WTC11 (cell line): ENCODE measurements at regions not wholly inside any gene's neighbourhood (a gene's known extent, or its start where the extent isn't known, plus 50 kb on each side); places are given as distances from the start of the nearest gene placed in this dataset.
"Not testable (repeated sequence)": the region's sequence is repeated elsewhere in the genome, so short reads cannot be mapped to it uniquely, and the experiment has no call there.

ENCODE experiments used
- ATAC-seq: fragments of 200-7000 bp; cut with Tn5 transposase; 2 replicates; pipeline ENCODE4 v1.10.0; 2021; ENCODE audit warnings: mild to moderate bottlenecking, moderate library complexity
- CTCF ChIA-PET: fragments of 300-600 bp; sonication (Branson Sonifier 250); formaldehyde crosslinking; loops from one replicate; lab custom pipeline; 2021; ENCODE audit warnings: antibody characterized with exemption; lab: Charles Lee
- POLR2A ChIA-PET: fragments of 350-600 bp; sonication (Branson Sonifier 250); formaldehyde crosslinking; loops from one replicate; lab custom pipeline; 2021; ENCODE audit warnings: antibody characterized with exemption; lab: Charles Lee
- DNase-seq: peaks from one replicate; pipeline ENCODE4 v3.0.0; 2021; ENCODE audit warnings: low spot score
- H3K27ac Mint-ChIP-seq: 2 replicates; pipeline ENCODE4 v1.8.0; 2021; ENCODE audit warnings: mixed read lengths
- H3K27me3 Mint-ChIP-seq: 2 replicates; pipeline ENCODE4 v1.8.0; 2021; ENCODE audit warnings: low read depth, mild to moderate bottlenecking, moderate library complexity, mixed read lengths
- H3K36me3 Mint-ChIP-seq: 2 replicates; pipeline ENCODE4 v1.8.0; 2021; ENCODE audit warnings: mixed read lengths
- H3K4me1 Mint-ChIP-seq: 2 replicates; pipeline ENCODE4 v1.8.0; 2022; ENCODE audit warnings: mixed read lengths
- H3K4me3 Mint-ChIP-seq: 2 replicates; pipeline ENCODE4 v1.8.0; 2021; ENCODE audit warnings: mild to moderate bottlenecking, moderate library complexity, mixed read lengths
- H3K9me3 Mint-ChIP-seq: 2 replicates; pipeline ENCODE4 v1.8.0; 2021; ENCODE audit warnings: mixed read lengths
- CBFB ChIP-seq: sonication (generic); formaldehyde crosslinking; IDR thresholded peaks from 2 replicates; pipeline ENCODE4 v1.8.1; 2022; ENCODE audit warnings: mild to moderate bottlenecking, low read depth, missing genetic modification reagents
- ERG ChIP-seq: fragments of 250-450 bp; sonication (Bioruptor Pico); IDR thresholded peaks from 2 replicates; pipeline ENCODE4 v1.8.0; 2021; ENCODE audit warnings: mild to moderate bottlenecking
- ETV6 ChIP-seq: sonication (generic); formaldehyde crosslinking; IDR thresholded peaks from 2 replicates; pipeline ENCODE4 v1.8.1; 2022; ENCODE audit warnings: mild to moderate bottlenecking, missing genetic modification reagents
- FOXJ3 ChIP-seq: sonication (generic); formaldehyde crosslinking; IDR thresholded peaks from 2 replicates; pipeline ENCODE4 v1.9.0; 2021; ENCODE audit warnings: missing genetic modification reagents, mild to moderate bottlenecking, borderline replicate concordance
- GRHL2 ChIP-seq: fragments of 250-450 bp; sonication (Bioruptor Pico); IDR thresholded peaks from 2 replicates; pipeline ENCODE4 v1.8.0; 2022; ENCODE audit warnings: mild to moderate bottlenecking, moderate library complexity; ENCODE audit not compliant: insufficient replicate concordance, severe bottlenecking
- MLX ChIP-seq: sonication (generic); formaldehyde crosslinking; IDR thresholded peaks from 2 replicates; pipeline ENCODE4 v1.8.1; 2023; ENCODE audit warnings: mild to moderate bottlenecking, missing genetic modification reagents, moderate library complexity
- MYBL2 ChIP-seq: sonication (generic); formaldehyde crosslinking; IDR thresholded peaks from 2 replicates; pipeline ENCODE4 v1.8.1; 2023; ENCODE audit warnings: mild to moderate bottlenecking, moderate library complexity, missing genetic modification reagents
- PREB ChIP-seq: sonication (generic); formaldehyde crosslinking; IDR thresholded peaks from 2 replicates; pipeline ENCODE4 v1.8.1; 2022; ENCODE audit warnings: mild to moderate bottlenecking, missing genetic modification reagents, moderate library complexity, borderline replicate concordance
- PRRX2 ChIP-seq: fragments of 250-450 bp; sonication (Bioruptor Pico); IDR thresholded peaks from 2 replicates; pipeline ENCODE4 v1.8.0; 2021; ENCODE audit warnings: mild to moderate bottlenecking
- RELA ChIP-seq: sonication (generic); formaldehyde crosslinking; IDR thresholded peaks from 2 replicates; pipeline ENCODE4 v1.8.1; 2022; ENCODE audit warnings: missing genetic modification reagents, mild to moderate bottlenecking, borderline replicate concordance
- SMAD3 ChIP-seq: sonication (generic); formaldehyde crosslinking; IDR thresholded peaks from 2 replicates; pipeline ENCODE4 v1.8.0; 2022; ENCODE audit warnings: missing genetic modification reagents, mild to moderate bottlenecking, borderline replicate concordance
- ZNF263 ChIP-seq: sonication (generic); formaldehyde crosslinking; IDR thresholded peaks from 2 replicates; pipeline ENCODE4 v1.8.1; 2022; ENCODE audit warnings: low read depth, mild to moderate bottlenecking, moderate library complexity, missing genetic modification reagents
- ZNF423 ChIP-seq: fragments of 250-450 bp; sonication (Bioruptor Pico); IDR thresholded peaks from 2 replicates; pipeline ENCODE4 v2.1.2; 2022; ENCODE audit warnings: mild to moderate bottlenecking, moderate library complexity
- ZNF532 ChIP-seq: fragments of 250-450 bp; sonication (Bioruptor Pico); IDR thresholded peaks from 2 replicates; pipeline ENCODE4 v1.9.0; 2021; ENCODE audit warnings: mild to moderate bottlenecking, borderline replicate concordance
- TF ChIP-seq, protein P1 (sequence below): sonication (generic); formaldehyde crosslinking; IDR thresholded peaks from 2 replicates; pipeline ENCODE4 v1.8.1; 2023; ENCODE audit warnings: mild to moderate bottlenecking, missing genetic modification reagents, borderline replicate concordance
- TF ChIP-seq, protein P2 (sequence below): sonication (generic); formaldehyde crosslinking; IDR thresholded peaks from 2 replicates; pipeline ENCODE4 v1.8.0; 2022; ENCODE audit warnings: mild to moderate bottlenecking, missing genetic modification reagents

- no peak for TF ChIP-seq GRHL2
- no peak for TF ChIP-seq ZNF532 (CRISPR knock-in tag)
- TF ChIP-seq, protein P1, sequence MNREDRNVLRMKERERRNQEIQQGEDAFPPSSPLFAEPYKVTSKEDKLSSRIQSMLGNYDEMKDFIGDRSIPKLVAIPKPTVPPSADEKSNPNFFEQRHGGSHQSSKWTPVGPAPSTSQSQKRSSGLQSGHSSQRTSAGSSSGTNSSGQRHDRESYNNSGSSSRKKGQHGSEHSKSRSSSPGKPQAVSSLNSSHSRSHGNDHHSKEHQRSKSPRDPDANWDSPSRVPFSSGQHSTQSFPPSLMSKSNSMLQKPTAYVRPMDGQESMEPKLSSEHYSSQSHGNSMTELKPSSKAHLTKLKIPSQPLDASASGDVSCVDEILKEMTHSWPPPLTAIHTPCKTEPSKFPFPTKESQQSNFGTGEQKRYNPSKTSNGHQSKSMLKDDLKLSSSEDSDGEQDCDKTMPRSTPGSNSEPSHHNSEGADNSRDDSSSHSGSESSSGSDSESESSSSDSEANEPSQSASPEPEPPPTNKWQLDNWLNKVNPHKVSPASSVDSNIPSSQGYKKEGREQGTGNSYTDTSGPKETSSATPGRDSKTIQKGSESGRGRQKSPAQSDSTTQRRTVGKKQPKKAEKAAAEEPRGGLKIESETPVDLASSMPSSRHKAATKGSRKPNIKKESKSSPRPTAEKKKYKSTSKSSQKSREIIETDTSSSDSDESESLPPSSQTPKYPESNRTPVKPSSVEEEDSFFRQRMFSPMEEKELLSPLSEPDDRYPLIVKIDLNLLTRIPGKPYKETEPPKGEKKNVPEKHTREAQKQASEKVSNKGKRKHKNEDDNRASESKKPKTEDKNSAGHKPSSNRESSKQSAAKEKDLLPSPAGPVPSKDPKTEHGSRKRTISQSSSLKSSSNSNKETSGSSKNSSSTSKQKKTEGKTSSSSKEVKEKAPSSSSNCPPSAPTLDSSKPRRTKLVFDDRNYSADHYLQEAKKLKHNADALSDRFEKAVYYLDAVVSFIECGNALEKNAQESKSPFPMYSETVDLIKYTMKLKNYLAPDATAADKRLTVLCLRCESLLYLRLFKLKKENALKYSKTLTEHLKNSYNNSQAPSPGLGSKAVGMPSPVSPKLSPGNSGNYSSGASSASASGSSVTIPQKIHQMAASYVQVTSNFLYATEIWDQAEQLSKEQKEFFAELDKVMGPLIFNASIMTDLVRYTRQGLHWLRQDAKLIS, result no peak
Observed at GRCh38 chr1:81183051-81183450, 617.7 kb upstream of the ADGRL2 start (continued).

GRCh38 chr1:81179242-81179641, 621.5 kb upstream of the ADGRL2 start:
- DNase-seq (no peak), ATAC-seq (no peak)
- Mint-ChIP-seq H3K27ac (no peak overlapping the region), H3K36me3 (peaks cover 32% of the 10 kb centered on the region), H3K9me3 (peaks cover 34% of the 10 kb centered on the region), H3K4me3 (no peak overlapping the region), H3K27me3 (no peaks in the 10 kb centered on the region; the same call in none of the 2 replicates), H3K4me1 (peaks cover 7% of the 10 kb centered on the region)
- ChIA-PET CTCF (no interaction called here), POLR2A (no interaction called here)
- TF ChIP-seq MLX (CRISPR knock-in tag) (no peak), PRRX2 (CRISPR knock-in tag) (no peak), ZNF263 (CRISPR knock-in tag) (no peak), SMAD3 (CRISPR knock-in tag) (no peak), FOXJ3 (CRISPR knock-in tag) (no peak), CBFB (CRISPR knock-in tag) (no peak), ZNF423 (CRISPR knock-in tag) (no peak), PREB (no peak), MYBL2 (CRISPR knock-in tag) (no peak), ETV6 (CRISPR knock-in tag) (no peak), ERG (CRISPR knock-in tag) (no peak), RELA (CRISPR knock-in tag) (no peak)
- TF ChIP-seq, protein P2, sequence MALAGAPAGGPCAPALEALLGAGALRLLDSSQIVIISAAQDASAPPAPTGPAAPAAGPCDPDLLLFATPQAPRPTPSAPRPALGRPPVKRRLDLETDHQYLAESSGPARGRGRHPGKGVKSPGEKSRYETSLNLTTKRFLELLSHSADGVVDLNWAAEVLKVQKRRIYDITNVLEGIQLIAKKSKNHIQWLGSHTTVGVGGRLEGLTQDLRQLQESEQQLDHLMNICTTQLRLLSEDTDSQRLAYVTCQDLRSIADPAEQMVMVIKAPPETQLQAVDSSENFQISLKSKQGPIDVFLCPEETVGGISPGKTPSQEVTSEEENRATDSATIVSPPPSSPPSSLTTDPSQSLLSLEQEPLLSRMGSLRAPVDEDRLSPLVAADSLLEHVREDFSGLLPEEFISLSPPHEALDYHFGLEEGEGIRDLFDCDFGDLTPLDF, result no peak

DNA sequence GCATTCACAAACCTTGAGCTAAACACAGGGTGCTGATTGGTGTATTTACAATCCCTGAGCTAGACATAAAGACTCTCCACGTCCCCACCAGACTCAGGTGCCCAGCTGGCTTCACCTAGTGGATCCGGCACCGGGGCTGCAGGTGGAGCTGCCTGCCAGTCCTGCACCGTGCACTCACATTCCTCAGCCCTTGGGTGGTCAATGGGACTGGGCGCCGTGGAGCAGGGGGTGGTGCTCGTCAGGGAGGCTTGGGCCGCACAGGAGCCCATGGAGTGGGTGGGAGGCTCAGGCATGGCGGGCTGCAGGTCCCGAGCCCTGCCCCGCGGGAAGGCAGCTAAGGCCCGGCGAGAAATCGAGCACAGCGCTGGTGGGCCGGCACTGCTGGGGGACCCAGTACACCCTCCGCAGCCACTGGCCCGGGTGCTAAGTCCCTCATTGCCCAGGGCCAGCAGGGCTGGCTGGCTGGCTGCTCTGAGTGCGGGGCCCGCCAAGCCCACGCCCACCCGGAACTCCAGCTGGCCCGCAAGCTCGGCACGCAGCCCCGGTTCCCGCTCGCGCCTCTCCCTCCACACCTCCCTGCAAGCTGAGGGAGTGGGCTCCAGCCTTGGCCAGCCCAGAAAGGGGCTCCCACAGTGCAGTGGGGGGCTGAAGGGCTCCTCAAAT, 622.2 kb upstream of the ADGRL2 start:
- POLR2A ChIA-PET, CTCF ChIA-PET, H3K4me3 Mint-ChIP-seq: not testable (repeated sequence)

More for the DNA sequence above, 622.2 kb upstream of the ADGRL2 start:
- not testable (repeated sequence) for ATAC-seq, DNase-seq, H3K27me3 Mint-ChIP-seq, H3K4me1 Mint-ChIP-seq, H3K27ac Mint-ChIP-seq
- Mint-ChIP-seq H3K9me3 (peaks cover 39% of the 10 kb centered on the region), H3K36me3 (peaks cover 38% of the 10 kb centered on the region)
